ENCODE measurements at regions not wholly inside any gene's neighbourhood (a gene's known extent, or its start where the extent isn't known, plus 50 kb on each side); places are given as distances from the start of the nearest gene placed in this dataset.

- TF ChIP-seq CTCF (IDR thresholded peaks at IDR 0.05) (no peak), POLR2A (IDR thresholded peaks at IDR 0.05) (no peak)
Observed at GRCh38 chr2:226153553-226153952, 646.1 kb downstream of the IRS1 start.
